Stomach (tissue), 8 donors: ENCODE measurements at regions not wholly inside any gene's neighbourhood (a gene's known extent, or its start where the extent isn't known, plus 50 kb on each side); places are given as distances from the start of the nearest gene placed in this dataset.
"Not testable (repeated sequence)": the region's sequence is repeated elsewhere in the genome, so short reads cannot be mapped to it uniquely, and the experiment has no call there.

Experiments
- DNase-seq, 2 donors: peaks; one replicate each; pipeline versions ENCODE4 v3.0.0 to v3.0.0-alpha.2; 2013 to 2019
- H3K27ac ChIP-seq, 5 donors: fragments of 200-600 bp in 4 of 5; sonication (generic) in 4 of 5; one replicate each; pipeline ENCODE4 v1.5.1; 2013 to 2019; ENCODE audit warnings: mild to moderate bottlenecking in 1 of 5, moderate library complexity in 1 of 5
- H3K27me3 ChIP-seq, 3 donors: fragments of 200-600 bp; sonication (generic); one replicate each; pipeline ENCODE4 v1.5.1; 2017 to 2019; ENCODE audit warnings: mixed run types in 1 of 3
- H3K36me3 ChIP-seq, 4 donors: fragments of 200-600 bp; sonication (generic); 1 replicate in 3 of 4; 2 replicates in 1 of 4; pipeline ENCODE4 v1.5.1; 2016 to 2019
- H3K4me1 ChIP-seq, 4 donors: fragments of 200-600 bp; sonication (generic); one replicate each; pipeline ENCODE4 v1.5.1; 2016 to 2019
- H3K4me3 ChIP-seq, 4 donors: fragments of 200-600 bp; sonication (generic) in 3 of 4; one replicate each; pipeline ENCODE4 v1.5.1; 2016 to 2019; ENCODE audit warnings: mild to moderate bottlenecking in 1 of 4
- H3K9me3 ChIP-seq, 4 donors: fragments of 200-600 bp; sonication (generic); one replicate each; pipeline ENCODE4 v1.5.1; 2016 to 2019
- CTCF ChIP-seq, 7 experiments: fragments of 450-650 bp in 4 of 7; fragments of 200-600 bp in 3 of 7; sonication (generic) in 3 of 7; IDR thresholded peaks; one replicate each; pipeline ENCODE4 v1.5.1; 2016 to 2019; ENCODE audit warnings: antibody characterized with exemption in 7 of 7, control low read depth in 2 of 7, mild to moderate bottlenecking in 1 of 7
- EP300 ChIP-seq: sonication (generic); formaldehyde crosslinking; IDR thresholded peaks from one replicate; pipeline ENCODE4 v1.6.1; 2017; ENCODE audit warnings: antibody characterized with exemption
- POLR2A ChIP-seq, 4 donors: fragments of 450-650 bp; IDR thresholded peaks; one replicate each; pipeline ENCODE4 v1.6.1; 2016; ENCODE audit warnings: antibody characterized with exemption in 4 of 4, control low read depth in 2 of 4, mild to moderate bottlenecking in 1 of 4, moderate library complexity in 1 of 4
- POLR2AphosphoS5 ChIP-seq, 3 donors: sonication (generic); formaldehyde crosslinking; IDR thresholded peaks; one replicate each; pipeline ENCODE4 v1.6.1; 2016; ENCODE audit warnings: antibody characterized with exemption in 3 of 3
- WGBS, 5 donors: extraction: QIAGEN DNeasy Blood & Tissue Kit in 3 of 5; methylation state at CpG; one replicate each; pipeline versions ENCODE4 v1.1.5 to v1.1.7; 2013 to 2018; 5-methylcytosine and 5-hydroxymethylcytosine counted together
- intact Hi-C: fragments of 100-400 bp; cut with DNase I; formaldehyde crosslinking; loops from one replicate; pipeline ENCODE4 v1.15.1; 2023; ENCODE audit warnings: low total_unique reads
- donor health status: healthy with polysubstance abuse.
- donor health status: Bipolar disorder and iron deficiency.
- donor health status: healthy.

DNA sequence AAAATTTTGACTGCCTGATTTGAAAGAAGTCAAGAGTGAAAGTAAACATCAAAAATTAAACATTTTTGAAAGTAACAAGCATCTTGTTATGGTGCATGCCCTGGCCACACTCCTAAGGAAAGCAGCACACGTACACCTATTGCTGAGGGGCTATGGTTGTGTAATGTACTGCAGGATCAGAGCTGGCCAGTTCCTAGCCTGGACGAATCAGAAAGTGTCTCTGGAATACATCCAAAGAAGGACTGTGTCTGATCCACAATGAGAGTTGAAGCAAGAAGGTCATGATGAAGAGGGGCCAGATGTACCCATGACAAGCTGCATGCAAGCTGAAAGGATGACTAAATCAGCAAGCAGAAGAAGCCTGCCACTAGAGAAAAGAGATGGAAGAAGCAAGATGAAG is 618.2 kb downstream of the TLE1 start:
- no peaks in the 10 kb centered on the region for H3K36me3 ChIP-seq
- H3K4me1 ChIP-seq, result no peaks in the 10 kb centered on the region
- WGBS, 5 donors, result 37 to 65% (median 53%) methylated on average over 2 of the region's 2 CpGs
- H3K27ac ChIP-seq, result no peak overlapping the region
- H3K4me3 ChIP-seq, result no peak overlapping the region
- intact Hi-C loops, result no loop called here
- peaks cover 0 to 4% (median 0%) of the 10 kb centered on the region in 4 donors for H3K9me3 ChIP-seq
- TF ChIP-seq POLR2AphosphoS5 (IDR thresholded peaks at IDR 0.05) (no peak), POLR2A (IDR thresholded peaks at IDR 0.05) (no peak)
- DNase-seq, result no peak
- no peaks in the 10 kb centered on the region for H3K27me3 ChIP-seq

DNA sequence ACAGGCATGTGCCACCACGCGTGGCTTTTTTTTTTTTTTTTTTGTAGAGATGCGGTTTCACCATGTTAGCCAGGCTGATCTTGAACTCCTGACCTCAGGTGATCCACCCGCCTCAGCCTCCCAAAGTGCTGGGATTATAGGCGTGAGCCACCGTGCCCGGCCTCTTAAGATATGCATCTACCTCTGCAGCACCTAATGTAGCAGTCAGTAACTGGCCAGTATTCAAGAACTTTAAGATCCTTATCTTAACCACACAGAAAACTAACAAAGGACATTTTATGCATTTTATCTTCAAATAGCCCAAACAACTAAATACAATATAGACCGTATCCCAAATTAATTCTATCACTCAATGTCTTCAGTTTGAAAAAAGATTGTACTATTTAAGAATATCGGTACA is 618.7 kb downstream of the TLE1 start:
- Histone ChIP-seq H3K27me3 (no peaks in the 10 kb centered on the region), H3K36me3 (no peaks in the 10 kb centered on the region), H3K4me3 (no peak overlapping the region), H3K9me3 (peaks cover 0 to 4% (median 0%) of the 10 kb centered on the region in 4 donors), H3K4me1 (no peaks in the 10 kb centered on the region), H3K27ac (no peak overlapping the region)
- DNase-seq, result no peak
- intact Hi-C loops, result no loop called here
- 60 to 80% (median 66%) methylated on average over 6 to 9 of the region's 9 CpGs for WGBS, 5 donors
- TF ChIP-seq CTCF (IDR thresholded peaks at IDR 0.05) (no peak), POLR2AphosphoS5 (IDR thresholded peaks at IDR 0.05) (no peak)

DNA sequence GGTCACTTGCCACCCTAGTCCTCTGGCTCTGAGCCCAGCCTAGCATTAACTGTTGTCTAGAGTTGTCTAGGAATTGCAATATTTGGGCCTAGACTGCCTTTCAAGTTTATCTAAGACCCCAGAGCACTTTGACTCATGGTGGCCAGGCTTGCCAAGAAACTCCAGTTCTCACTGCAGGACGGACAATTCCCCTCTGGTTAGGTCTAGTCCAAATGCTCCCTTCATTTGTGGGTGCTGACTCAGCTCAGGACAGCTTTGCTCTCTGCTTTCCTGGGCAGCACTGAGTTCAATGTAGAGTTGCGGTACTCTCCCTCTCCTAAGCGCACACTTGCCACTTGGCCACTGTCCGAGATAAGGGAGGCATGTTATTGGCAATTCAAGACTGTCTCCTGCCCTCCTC is 619.4 kb downstream of the TLE1 start:
- Histone ChIP-seq H3K4me1 (no peaks in the 10 kb centered on the region), H3K27me3 (no peaks in the 10 kb centered on the region), H3K9me3 (peaks cover 0 to 4% (median 0%) of the 10 kb centered on the region in 4 donors), H3K4me3 (no peak overlapping the region), H3K27ac (no peak overlapping the region), H3K36me3 (no peaks in the 10 kb centered on the region)
- TF ChIP-seq CTCF (IDR thresholded peaks at IDR 0.05), result no peak
- intact Hi-C loops, result no loop called here
- 88 to 93% (median 88%) methylated on average over 4 of the region's 4 CpGs for WGBS, 5 donors
- no peak for DNase-seq

- Histone ChIP-seq H3K36me3 (no peaks in the 10 kb centered on the region), H3K4me1 (no peaks in the 10 kb centered on the region), H3K27ac (no peak overlapping the region), H3K9me3 (peaks cover 0 to 7% (median under 1%) of the 10 kb centered on the region in 4 donors), H3K27me3 (no peaks in the 10 kb centered on the region), H3K4me3 (no peak overlapping the region)
- 84 to 92% (median 91%) methylated on average over 3 of the region's 3 CpGs for WGBS, 5 donors
- DNase-seq, result no peak
- intact Hi-C loops, result no loop called here
- no peak for TF ChIP-seq EP300
- no peak for TF ChIP-seq CTCF (IDR thresholded peaks at IDR 0.05)
- no peak for TF ChIP-seq POLR2A (IDR thresholded peaks at IDR 0.05)
- TF ChIP-seq POLR2AphosphoS5 (IDR thresholded peaks at IDR 0.05), result no peak
Measured at GRCh38 chr9:81069038-81069795, 620.1 kb downstream of the TLE1 start.

GRCh38 chr9:81062995-81063394 is 626.4 kb downstream of the TLE1 start:
- 53 to 84% (median 66%) methylated on average over 3 of the region's 3 CpGs for WGBS, 5 donors
- DNase-seq, H3K4me3 ChIP-seq, H3K36me3 ChIP-seq, H3K4me1 ChIP-seq, intact Hi-C loops, H3K27me3 ChIP-seq, H3K27ac ChIP-seq: not testable (repeated sequence)
- peaks cover 0 to 24% (median 16%) of the 10 kb centered on the region in 4 donors for H3K9me3 ChIP-seq
